Aorta (tissue), 5 donors: ENCODE measurements at regions not wholly inside any gene's neighbourhood (a gene's known extent, or its start where the extent isn't known, plus 50 kb on each side); places are given as distances from the start of the nearest gene placed in this dataset.

Experiments
- ATAC-seq: fragments of 200-7000 bp; cut with Tn5 transposase; one replicate; pipeline ENCODE4 v1.9.1; 2022; ENCODE audit warnings: moderate library complexity; ENCODE audit not compliant: low FRiP score
- DNase-seq, 2 donors: peaks; one replicate each; pipeline ENCODE4 v3.0.0-alpha.2; 2020
- H3K27ac ChIP-seq, 2 donors: one replicate each; pipeline ENCODE4 v1.5.1; 2013; ENCODE audit warnings: low read length in 2 of 2, mild to moderate bottlenecking in 2 of 2, moderate library complexity in 2 of 2, control low read depth in 1 of 2, inconsistent platforms in 1 of 2, low read depth in 1 of 2
- H3K27me3 ChIP-seq, 2 donors: one replicate each; pipeline ENCODE4 v1.6.1; 2013; ENCODE audit warnings: control low read depth in 1 of 2, low read length in 1 of 2, mild to moderate bottlenecking in 1 of 2, moderate library complexity in 1 of 2; ENCODE audit not compliant: insufficient read depth in 2 of 2, control insufficient read depth in 1 of 2
- H3K36me3 ChIP-seq, 2 donors: one replicate each; pipeline ENCODE4 v1.6.1; 2013; ENCODE audit warnings: control low read depth in 1 of 2, low read length in 1 of 2, mild to moderate bottlenecking in 1 of 2; ENCODE audit not compliant: insufficient read depth in 2 of 2, control insufficient read depth in 1 of 2
- H3K4me1 ChIP-seq, 2 donors: one replicate each; pipeline ENCODE4 v1.6.1; 2013; ENCODE audit warnings: low read length in 2 of 2, control low read depth in 1 of 2, mild to moderate bottlenecking in 1 of 2, moderate library complexity in 1 of 2; ENCODE audit not compliant: insufficient read depth in 2 of 2, control insufficient read depth in 1 of 2
- H3K4me3 ChIP-seq, 2 donors: one replicate each; pipeline ENCODE4 v1.5.1; 2013; ENCODE audit warnings: low read length in 2 of 2, control low read depth in 1 of 2, mild to moderate bottlenecking in 1 of 2
- H3K9me3 ChIP-seq: one replicate; pipeline ENCODE4 v1.6.1; 2013; ENCODE audit warnings: mild to moderate bottlenecking, low read length; ENCODE audit not compliant: control insufficient read depth
- WGBS, 2 donors: extraction: QIAGEN DNeasy Blood & Tissue Kit; methylation state at CpG; one replicate each; pipeline ENCODE4 v1.1.7; 2013; 5-methylcytosine and 5-hydroxymethylcytosine counted together
- intact Hi-C, 2 donors: fragments of 100-400 bp; cut with DNase I; formaldehyde crosslinking; loops; one replicate each; pipeline versions ENCODE4 v1.14.2 to v1.15.0; 2022
- donor health status: healthy with polysubstance abuse.
- donor health status: Bipolar disorder and iron deficiency.
- donor health status: DM: no; HTN: no; CAD: no.
- donor health status: DM: no; HTN: no; CAD: no.
- donor health status: DM: yes; HTN: yes; CAD: no.

- WGBS, 2 donors, result 78 to 83% methylated on average over 6 of the region's 6 CpGs
- intact Hi-C loops, result no loop called here
Observed at GRCh38 chr18:40760251-40760650, 1194.8 kb upstream of the PIK3C3 start.

GRCh38 chr18:40754477-40754876 is 1200.6 kb upstream of the PIK3C3 start:
- Histone ChIP-seq H3K4me3 (no peak overlapping the region), H3K4me1 (no peaks in the 10 kb centered on the region), H3K36me3 (no peaks in the 10 kb centered on the region), H3K27me3 (no peaks in the 10 kb centered on the region), H3K27ac (no peak overlapping the region), H3K9me3 (no peaks in the 10 kb centered on the region)
- ATAC-seq (no peak), DNase-seq (no peak)
- WGBS, 2 donors, result 24 to 41% methylated on average over 1 of the region's 1 CpG
- intact Hi-C loops, result no loop called here

More at GRCh38 chr18:40760251-40760650, 1194.8 kb upstream of the PIK3C3 start:
- no peak for DNase-seq
- H3K27me3 ChIP-seq, result no peaks in the 10 kb centered on the region
- no peaks in the 10 kb centered on the region for H3K4me1 ChIP-seq
- no peak overlapping the region for H3K4me3 ChIP-seq
- peaks cover 2% of the 10 kb centered on the region for H3K9me3 ChIP-seq
- no peaks in the 10 kb centered on the region for H3K36me3 ChIP-seq
- no peak for ATAC-seq
- H3K27ac ChIP-seq, result no peak overlapping the region

GRCh38 chr18:40752316-40752715 is 1202.7 kb upstream of the PIK3C3 start:
- DNase-seq (no peak), ATAC-seq (no peak)
- Histone ChIP-seq H3K27me3 (no peaks in the 10 kb centered on the region), H3K4me3 (no peak overlapping the region), H3K4me1 (no peaks in the 10 kb centered on the region), H3K36me3 (no peaks in the 10 kb centered on the region), H3K9me3 (no peaks in the 10 kb centered on the region), H3K27ac (no peak overlapping the region)
- intact Hi-C loops, result no loop called here
- 66 to 70% methylated on average over 4 of the region's 4 CpGs for WGBS, 2 donors

GRCh38 chr18:40751186-40751585 is 1203.8 kb upstream of the PIK3C3 start:
- ATAC-seq (no peak), DNase-seq (no peak)
- Histone ChIP-seq H3K4me3 (no peak overlapping the region), H3K9me3 (no peaks in the 10 kb centered on the region), H3K4me1 (no peaks in the 10 kb centered on the region), H3K36me3 (no peaks in the 10 kb centered on the region), H3K27ac (no peak overlapping the region), H3K27me3 (no peaks in the 10 kb centered on the region)
- intact Hi-C loops, result no loop called here
- 76 to 77% methylated on average over 2 of the region's 2 CpGs for WGBS, 2 donors

GRCh38 chr18:40739029-40739428 is 1216.0 kb upstream of the PIK3C3 start:
- WGBS, 2 donors, result 50 to 55% methylated on average over 1 of the region's 1 CpG

GRCh38 chr18:40738321-40738880 is 1216.6 kb upstream of the PIK3C3 start:
- Histone ChIP-seq H3K27ac (no peak overlapping the region), H3K9me3 (no peaks in the 10 kb centered on the region), H3K4me3 (no peak overlapping the region), H3K4me1 (no peaks in the 10 kb centered on the region), H3K27me3 (no peaks in the 10 kb centered on the region), H3K36me3 (no peaks in the 10 kb centered on the region)
- WGBS, 2 donors, result 44 to 46% methylated on average over 4 of the region's 4 CpGs
- ATAC-seq, result no peak
- no peak for DNase-seq
- intact Hi-C loops, result no loop called here

More at GRCh38 chr18:40739029-40739428, 1216.0 kb upstream of the PIK3C3 start:
- ATAC-seq (no peak), DNase-seq (no peak)
- Histone ChIP-seq H3K36me3 (no peaks in the 10 kb centered on the region), H3K27me3 (no peaks in the 10 kb centered on the region), H3K27ac (no peak overlapping the region), H3K9me3 (no peaks in the 10 kb centered on the region), H3K4me1 (no peaks in the 10 kb centered on the region), H3K4me3 (no peak overlapping the region)
- intact Hi-C loops, result no loop called here

GRCh38 chr18:40708726-40709125 is 1246.3 kb upstream of the PIK3C3 start:
- Histone ChIP-seq H3K9me3 (no peaks in the 10 kb centered on the region), H3K27ac (no peak overlapping the region), H3K27me3 (no peaks in the 10 kb centered on the region), H3K4me1 (no peaks in the 10 kb centered on the region), H3K4me3 (no peak overlapping the region), H3K36me3 (no peaks in the 10 kb centered on the region)
- ATAC-seq, result no peak
- no peak for DNase-seq
- intact Hi-C loops, result no loop called here

- intact Hi-C loops, result no loop called here
- WGBS, 2 donors, result 56 to 62% methylated on average over 1 of the region's 1 CpG
- no peak overlapping the region for H3K4me3 ChIP-seq
- H3K9me3 ChIP-seq, result no peaks in the 10 kb centered on the region
- H3K27ac ChIP-seq, result no peak overlapping the region
- no peak for DNase-seq
- ATAC-seq, result no peak
- no peaks in the 10 kb centered on the region for H3K27me3 ChIP-seq
- no peaks in the 10 kb centered on the region for H3K36me3 ChIP-seq
- H3K4me1 ChIP-seq, result no peaks in the 10 kb centered on the region
Observed at GRCh38 chr18:40707797-40708196, 1247.2 kb upstream of the PIK3C3 start.

GRCh38 chr18:40698129-40698528 is 1256.9 kb upstream of the PIK3C3 start:
- H3K27me3 ChIP-seq, result peaks cover 0 to 1% of the 10 kb centered on the region in 2 donors
- no peak overlapping the region for H3K4me3 ChIP-seq
- no peaks in the 10 kb centered on the region for H3K4me1 ChIP-seq
- DNase-seq (no peak), ATAC-seq (no peak)
- H3K9me3 ChIP-seq, result no peaks in the 10 kb centered on the region
- H3K27ac ChIP-seq, result no peak overlapping the region
- intact Hi-C loops, result no loop called here
- no peaks in the 10 kb centered on the region for H3K36me3 ChIP-seq
